ENCODE measurements at regions not wholly inside any gene's neighbourhood (a gene's known extent, or its start where the extent isn't known, plus 50 kb on each side); places are given as distances from the start of the nearest gene placed in this dataset.

DNA sequence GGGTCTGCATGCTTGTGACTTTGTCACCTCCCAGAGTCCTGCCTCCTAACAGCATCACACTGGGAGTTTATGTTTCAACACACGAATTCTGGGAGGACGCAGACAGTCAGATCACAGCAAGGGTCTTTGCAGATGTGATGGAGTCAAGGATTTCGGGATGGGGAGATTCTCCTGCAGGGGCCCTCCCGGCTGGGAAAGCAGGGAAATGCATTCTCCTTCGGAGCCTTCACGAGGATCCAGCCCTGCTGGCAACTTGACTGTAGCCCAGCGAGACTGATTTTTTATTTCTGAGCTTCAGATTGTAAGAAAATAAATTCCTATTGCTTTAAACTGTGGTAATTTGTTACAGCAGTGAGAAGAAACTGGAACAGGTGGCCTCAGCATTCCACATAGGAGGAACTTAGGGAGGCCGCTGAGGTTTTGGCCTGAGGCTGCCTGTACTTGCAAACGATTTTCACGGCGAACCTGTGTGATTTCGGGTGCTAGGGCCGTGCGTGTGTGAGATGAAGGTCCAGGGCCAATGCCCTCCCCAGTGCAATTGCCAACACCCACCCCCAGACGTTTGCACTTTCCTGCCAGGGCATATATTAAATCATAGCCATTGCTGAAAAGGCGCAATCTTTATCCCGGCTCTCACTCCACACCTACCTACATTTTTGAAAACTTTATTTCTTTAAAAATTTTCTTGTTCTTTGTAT, 79.8 kb downstream of the ASB1 start:
- TF ChIP-seq, protein P1, sequence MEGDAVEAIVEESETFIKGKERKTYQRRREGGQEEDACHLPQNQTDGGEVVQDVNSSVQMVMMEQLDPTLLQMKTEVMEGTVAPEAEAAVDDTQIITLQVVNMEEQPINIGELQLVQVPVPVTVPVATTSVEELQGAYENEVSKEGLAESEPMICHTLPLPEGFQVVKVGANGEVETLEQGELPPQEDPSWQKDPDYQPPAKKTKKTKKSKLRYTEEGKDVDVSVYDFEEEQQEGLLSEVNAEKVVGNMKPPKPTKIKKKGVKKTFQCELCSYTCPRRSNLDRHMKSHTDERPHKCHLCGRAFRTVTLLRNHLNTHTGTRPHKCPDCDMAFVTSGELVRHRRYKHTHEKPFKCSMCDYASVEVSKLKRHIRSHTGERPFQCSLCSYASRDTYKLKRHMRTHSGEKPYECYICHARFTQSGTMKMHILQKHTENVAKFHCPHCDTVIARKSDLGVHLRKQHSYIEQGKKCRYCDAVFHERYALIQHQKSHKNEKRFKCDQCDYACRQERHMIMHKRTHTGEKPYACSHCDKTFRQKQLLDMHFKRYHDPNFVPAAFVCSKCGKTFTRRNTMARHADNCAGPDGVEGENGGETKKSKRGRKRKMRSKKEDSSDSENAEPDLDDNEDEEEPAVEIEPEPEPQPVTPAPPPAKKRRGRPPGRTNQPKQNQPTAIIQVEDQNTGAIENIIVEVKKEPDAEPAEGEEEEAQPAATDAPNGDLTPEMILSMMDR (IDR thresholded peaks at IDR 0.05; ENCODE audit: extremely low read depth, insufficient read depth, missing control alignments), result no peak
- in situ Hi-C loops (cut with MboI; ENCODE audit: low pct_unique_long_range_greater_than_20kb, low sequenced_read_pairs, unreplicated experiment), result no loop called here
- DNase-seq (ENCODE audit: low spot score), result no peak

DNA sequence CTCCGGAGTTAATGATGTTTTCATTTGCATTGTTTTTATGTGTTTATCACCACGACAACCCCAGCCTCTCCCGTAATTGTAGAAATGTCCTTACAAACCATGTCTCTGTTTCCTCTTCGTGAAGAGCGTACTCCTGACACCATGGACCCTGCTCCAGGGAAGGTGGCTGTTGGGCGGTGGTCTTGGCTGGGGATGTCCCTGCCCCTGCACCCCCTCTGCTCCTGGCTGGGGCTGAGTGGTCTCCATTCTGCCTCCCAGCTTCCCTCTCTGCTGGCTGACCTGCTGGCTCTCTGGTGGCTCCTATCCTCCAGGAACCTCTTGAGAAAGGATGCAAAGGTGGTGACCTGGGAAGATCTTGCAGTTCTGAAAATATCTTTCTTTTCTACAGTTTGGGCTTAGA, 81.1 kb downstream of the ASB1 start:
- no peak for DNase-seq (ENCODE audit: low spot score)
- in situ Hi-C loops (cut with MboI; ENCODE audit: low pct_unique_long_range_greater_than_20kb, low sequenced_read_pairs, unreplicated experiment), result no loop called here
- TF ChIP-seq, protein P1 (IDR thresholded peaks at IDR 0.05; ENCODE audit: extremely low read depth, insufficient read depth, missing control alignments), result no peak

DNA sequence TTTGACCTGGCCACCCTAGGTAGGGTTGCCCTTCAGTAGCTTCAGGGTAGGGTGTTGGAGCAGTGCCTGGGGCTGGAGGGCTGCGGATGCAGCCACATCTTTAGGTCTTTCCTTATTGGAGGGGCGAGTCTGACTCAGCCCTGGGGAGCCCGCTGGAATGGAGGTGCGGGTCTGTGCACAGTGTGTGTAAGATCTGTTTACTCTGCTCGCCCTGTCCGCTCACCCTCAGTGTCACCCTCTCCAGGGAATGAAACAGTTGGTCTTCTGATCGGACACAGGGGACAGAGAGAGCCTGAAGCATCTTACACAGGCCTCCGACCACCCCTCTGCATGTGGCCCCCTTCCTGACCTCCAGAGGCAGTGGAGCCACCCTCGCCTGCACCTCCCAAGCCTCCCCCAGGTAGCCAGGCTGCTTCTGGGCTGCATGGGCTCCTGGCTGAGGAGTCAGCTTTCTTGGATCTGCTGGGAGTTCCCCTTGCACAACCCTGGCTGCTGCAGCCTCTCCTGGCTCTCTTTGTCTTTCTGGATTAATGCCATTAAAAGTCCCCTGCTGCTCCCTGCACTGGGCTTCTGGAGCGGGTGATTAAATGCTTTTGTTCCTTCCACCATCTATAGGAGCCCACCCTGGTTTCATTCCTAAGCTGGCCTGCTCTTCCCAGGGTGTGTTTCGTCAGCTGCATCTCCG, 82.6 kb downstream of the ASB1 start:
- TF ChIP-seq, protein P1 (IDR thresholded peaks at IDR 0.05; ENCODE audit: extremely low read depth, insufficient read depth, missing control alignments), result no peak
- no peak for DNase-seq (ENCODE audit: low spot score)
- in situ Hi-C loops (cut with MboI; ENCODE audit: low pct_unique_long_range_greater_than_20kb, low sequenced_read_pairs, unreplicated experiment), result no loop called here

DNA sequence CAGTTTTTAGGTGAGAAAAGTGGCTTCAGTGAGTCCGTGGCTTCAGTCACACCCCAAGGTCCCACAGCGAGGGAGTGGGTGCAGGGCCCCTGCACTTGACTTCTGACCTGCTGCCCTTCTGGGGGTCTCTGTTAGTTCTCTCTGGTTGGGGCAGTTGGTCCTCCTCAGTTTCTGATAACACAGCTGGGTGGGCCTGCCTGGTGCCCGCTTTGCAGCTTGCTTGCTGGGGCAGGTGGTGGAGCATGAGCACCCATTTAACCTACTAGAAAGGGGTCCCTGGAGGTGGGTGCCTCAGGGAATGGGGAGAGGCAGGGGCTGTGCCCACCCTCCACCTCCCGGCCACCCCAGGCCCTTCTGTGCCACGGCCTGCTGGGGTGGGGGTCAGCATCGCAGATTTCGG, 83.2 kb downstream of the ASB1 start:
- TF ChIP-seq, protein P1 (IDR thresholded peaks at IDR 0.05; ENCODE audit: extremely low read depth, insufficient read depth, missing control alignments), result no peak
- no peak for DNase-seq (ENCODE audit: low spot score)
- in situ Hi-C loops (cut with MboI; ENCODE audit: low pct_unique_long_range_greater_than_20kb, low sequenced_read_pairs, unreplicated experiment), result no loop called here

DNA sequence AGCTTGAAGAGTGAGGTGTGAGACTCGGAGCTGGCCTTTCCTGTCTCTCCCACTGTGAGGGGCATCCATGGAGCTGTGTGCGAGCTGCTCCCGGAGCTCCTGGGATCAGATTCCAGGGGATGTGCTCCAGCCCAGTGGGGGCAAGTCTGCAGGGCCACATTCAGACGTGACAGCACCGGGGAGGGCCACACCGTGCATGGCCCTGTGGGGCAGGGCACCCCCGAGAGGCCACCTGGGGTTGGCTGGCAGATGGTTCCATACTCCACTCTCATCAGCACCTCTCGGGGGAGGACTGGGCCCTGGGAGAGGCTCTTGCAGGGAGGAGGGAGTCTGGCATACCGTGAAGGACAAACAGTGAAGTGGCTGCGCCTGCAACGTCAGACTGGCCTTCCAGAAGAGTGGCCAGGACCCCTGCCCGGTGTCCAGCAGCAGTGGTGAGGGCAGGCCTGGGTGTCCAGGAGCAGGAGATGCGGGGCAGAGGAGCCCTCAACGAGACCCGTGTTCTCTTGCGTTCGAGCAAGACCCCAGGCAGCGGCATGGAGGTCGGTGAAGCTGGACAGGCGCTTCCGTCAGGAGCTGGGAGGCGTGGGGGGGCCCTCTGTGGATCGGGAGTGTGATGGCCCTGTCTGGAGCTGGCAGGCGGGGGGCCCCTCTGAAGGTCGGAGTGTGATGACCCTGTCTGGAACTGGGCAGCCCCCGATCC, 84.3 kb downstream of the ASB1 start:
- no peak for DNase-seq (ENCODE audit: low spot score)
- in situ Hi-C loops (cut with MboI; ENCODE audit: low pct_unique_long_range_greater_than_20kb, low sequenced_read_pairs, unreplicated experiment), result no loop called here
- TF ChIP-seq, protein P1 (IDR thresholded peaks at IDR 0.05; ENCODE audit: extremely low read depth, insufficient read depth, missing control alignments), result no peak

DNA sequence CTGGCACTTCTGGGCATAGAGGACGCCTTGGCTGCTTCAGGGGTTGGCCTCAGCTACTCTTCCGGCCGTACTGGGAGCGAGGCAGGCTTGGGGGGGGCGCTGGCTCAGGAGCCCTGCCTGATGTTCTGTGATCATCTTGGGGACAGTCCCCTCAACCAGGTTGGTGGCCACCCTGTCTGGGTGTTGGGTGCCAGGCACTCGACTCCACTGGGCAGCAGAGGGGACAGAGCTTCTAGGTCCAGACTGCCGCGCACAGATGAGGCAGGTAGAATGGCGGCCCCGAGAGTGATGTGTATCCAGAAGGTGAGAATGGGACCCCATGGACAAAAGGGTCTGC, 84.9 kb downstream of the ASB1 start:
- in situ Hi-C loops (cut with MboI; ENCODE audit: low pct_unique_long_range_greater_than_20kb, low sequenced_read_pairs, unreplicated experiment), result no loop called here
- TF ChIP-seq, protein P1 (IDR thresholded peaks at IDR 0.05; ENCODE audit: extremely low read depth, insufficient read depth, missing control alignments), result no peak
- no peak for DNase-seq (ENCODE audit: low spot score)
